CD4-positive, alpha-beta T cell (primary cell): ENCODE measurements at regions not wholly inside any gene's neighbourhood (a gene's known extent, or its start where the extent isn't known, plus 50 kb on each side); places are given as distances from the start of the nearest gene placed in this dataset.

Experiments used
- ATAC-seq: fragments of 200-7000 bp; cut with Tn5 transposase; one replicate; pipeline ENCODE4 v1.10.0; 2022; ENCODE audit warnings: mild to moderate bottlenecking; ENCODE audit not compliant: poor library complexity
- CTCF ChIA-PET: fragments of 350-600 bp; sonication (Branson Sonifier 250); formaldehyde crosslinking; loops from one replicate; lab custom pipeline; 2021; ENCODE audit warnings: antibody characterized with exemption, inconsistent platforms; lab: Charles Lee
- POLR2A ChIA-PET: fragments of 350-600 bp; sonication (Branson Sonifier 250); formaldehyde crosslinking; loops from one replicate; lab custom pipeline; 2021; ENCODE audit warnings: antibody characterized with exemption, inconsistent platforms; lab: Charles Lee
- DNase-seq, 14 experiments: peaks; one replicate each; pipeline ENCODE4 v3.0.0-alpha.2; 2013 to 2020; ENCODE audit warnings: mixed read lengths in 2 of 14
- H3K27ac ChIP-seq, 2 donors: one replicate each; pipeline versions ENCODE4 v1.5.1 to v1.7.0; 2013; ENCODE audit warnings: low read length in 2 of 2, low read depth in 1 of 2, mild to moderate bottlenecking in 1 of 2
- H3K27me3 ChIP-seq, 2 experiments: 1 replicate in 1 of 2; 2 replicates in 1 of 2; pipeline versions ENCODE4 v1.6.1 to v1.7.0; 2013; ENCODE audit warnings: low read length in 2 of 2, control low read depth in 1 of 2, mild to moderate bottlenecking in 1 of 2, moderate library complexity in 1 of 2; ENCODE audit not compliant: insufficient read depth in 2 of 2, control insufficient read depth in 1 of 2
- H3K36me3 ChIP-seq: one replicate; pipeline ENCODE4 v1.6.1; 2013; ENCODE audit warnings: low read length, control low read depth; ENCODE audit not compliant: insufficient read depth
- H3K4me1 ChIP-seq: one replicate; pipeline ENCODE4 v1.6.1; 2013; ENCODE audit warnings: low read length, control low read depth; ENCODE audit not compliant: insufficient read depth
- H3K4me3 ChIP-seq: one replicate; pipeline ENCODE4 v1.5.1; 2013; ENCODE audit warnings: mild to moderate bottlenecking, low read length, moderate library complexity
- H3K9me3 ChIP-seq, 2 experiments: 1 replicate in 1 of 2; 2 replicates in 1 of 2; pipeline versions ENCODE4 v1.6.1 to v1.7.0; 2013; ENCODE audit warnings: low read length in 2 of 2, mild to moderate bottlenecking in 2 of 2, control low read depth in 1 of 2, moderate library complexity in 1 of 2; ENCODE audit not compliant: control insufficient read depth in 1 of 2, insufficient read depth in 1 of 2
- H3K27ac Mint-ChIP-seq: one replicate; pipeline ENCODE4 v1.8.0; 2020; ENCODE audit warnings: mixed read lengths
- H3K27me3 Mint-ChIP-seq: one replicate; pipeline ENCODE4 v1.8.0; 2021; ENCODE audit warnings: mixed read lengths
- H3K36me3 Mint-ChIP-seq: one replicate; pipeline ENCODE4 v1.8.0; 2021; ENCODE audit warnings: low read depth, mixed read lengths
- H3K4me1 Mint-ChIP-seq: one replicate; pipeline ENCODE4 v1.8.0; 2021; ENCODE audit warnings: low read depth, mixed read lengths
- H3K4me3 Mint-ChIP-seq: one replicate; pipeline ENCODE4 v1.8.0; 2020; ENCODE audit warnings: mild to moderate bottlenecking, mixed read lengths
- H3K9me3 Mint-ChIP-seq: one replicate; pipeline ENCODE4 v1.8.0; 2020; ENCODE audit warnings: mixed read lengths
- intact Hi-C, 2 experiments: fragments of 100-400 bp; cut with DNase I in 1 of 2; cut with micrococcal nuclease in 1 of 2; formaldehyde crosslinking; loops; one replicate each; pipeline versions ENCODE4 v1.15.1 to v1.9.0; 2023 to 2025; cut with DNase I, micrococcal nuclease
- TF ChIP-seq, protein P1 (sequence below): fragments of 200-600 bp; IDR thresholded peaks from one replicate; pipeline ENCODE4 v1.8.0; 2022; ENCODE audit warnings: antibody characterized with exemption, mild to moderate bottlenecking

DNA sequence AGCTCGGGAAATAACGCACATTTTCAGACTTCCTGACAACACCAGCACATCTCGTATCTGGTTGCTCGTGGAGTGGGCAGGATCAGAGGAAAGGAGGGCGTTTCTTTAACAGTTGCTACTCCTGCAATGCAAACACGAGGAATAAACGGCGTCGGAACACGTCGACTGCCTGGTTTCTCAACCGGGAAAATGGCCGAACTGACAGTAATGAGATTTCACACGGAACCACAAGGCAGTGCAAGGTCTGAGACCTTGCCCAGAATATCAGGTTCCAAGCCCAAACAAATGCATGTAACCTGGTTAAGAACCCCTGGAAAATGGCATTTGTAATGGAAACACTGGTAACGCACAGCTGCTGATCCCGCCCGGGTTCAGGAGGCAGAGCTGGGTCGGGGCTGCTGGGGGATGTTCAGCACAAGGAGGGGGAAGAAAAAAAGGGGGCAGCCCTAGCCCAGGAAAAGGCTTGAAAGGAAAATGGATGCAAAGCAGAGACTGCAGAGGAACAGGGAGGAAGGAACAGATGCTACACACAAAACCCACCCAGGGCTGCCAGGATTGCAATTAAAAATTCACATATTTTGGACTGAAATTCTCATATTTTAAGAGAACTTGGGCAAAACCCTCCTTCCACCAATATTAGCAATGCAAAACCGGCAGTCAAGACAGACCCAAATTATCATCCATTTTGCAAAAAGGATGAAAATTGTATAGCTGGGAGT is 61.6 kb upstream of the KLHL29 start:
- no peaks in the 10 kb centered on the region for H3K36me3 Mint-ChIP-seq
- H3K4me3 Mint-ChIP-seq = no peak overlapping the region
- Histone ChIP-seq H3K27me3 (peaks cover 6 to 17% of the 10 kb centered on the region in 2 experiments), H3K27ac (no peak overlapping the region), H3K9me3 (peaks cover 0 to 4% of the 10 kb centered on the region in 2 experiments), H3K4me3 (no peak overlapping the region), H3K36me3 (no peaks in the 10 kb centered on the region), H3K4me1 (no peaks in the 10 kb centered on the region)
- ChIA-PET CTCF (no interaction called here), POLR2A (no interaction called here)
- DNase-seq = no peak
- peaks cover 39% of the 10 kb centered on the region for H3K27me3 Mint-ChIP-seq
- H3K9me3 Mint-ChIP-seq = no peaks in the 10 kb centered on the region
- no peak for ATAC-seq
- intact Hi-C loops = no loop called here
- H3K4me1 Mint-ChIP-seq = no peaks in the 10 kb centered on the region
- H3K27ac Mint-ChIP-seq = no peak overlapping the region
- TF ChIP-seq, protein P1, sequence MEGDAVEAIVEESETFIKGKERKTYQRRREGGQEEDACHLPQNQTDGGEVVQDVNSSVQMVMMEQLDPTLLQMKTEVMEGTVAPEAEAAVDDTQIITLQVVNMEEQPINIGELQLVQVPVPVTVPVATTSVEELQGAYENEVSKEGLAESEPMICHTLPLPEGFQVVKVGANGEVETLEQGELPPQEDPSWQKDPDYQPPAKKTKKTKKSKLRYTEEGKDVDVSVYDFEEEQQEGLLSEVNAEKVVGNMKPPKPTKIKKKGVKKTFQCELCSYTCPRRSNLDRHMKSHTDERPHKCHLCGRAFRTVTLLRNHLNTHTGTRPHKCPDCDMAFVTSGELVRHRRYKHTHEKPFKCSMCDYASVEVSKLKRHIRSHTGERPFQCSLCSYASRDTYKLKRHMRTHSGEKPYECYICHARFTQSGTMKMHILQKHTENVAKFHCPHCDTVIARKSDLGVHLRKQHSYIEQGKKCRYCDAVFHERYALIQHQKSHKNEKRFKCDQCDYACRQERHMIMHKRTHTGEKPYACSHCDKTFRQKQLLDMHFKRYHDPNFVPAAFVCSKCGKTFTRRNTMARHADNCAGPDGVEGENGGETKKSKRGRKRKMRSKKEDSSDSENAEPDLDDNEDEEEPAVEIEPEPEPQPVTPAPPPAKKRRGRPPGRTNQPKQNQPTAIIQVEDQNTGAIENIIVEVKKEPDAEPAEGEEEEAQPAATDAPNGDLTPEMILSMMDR = no peak

DNA sequence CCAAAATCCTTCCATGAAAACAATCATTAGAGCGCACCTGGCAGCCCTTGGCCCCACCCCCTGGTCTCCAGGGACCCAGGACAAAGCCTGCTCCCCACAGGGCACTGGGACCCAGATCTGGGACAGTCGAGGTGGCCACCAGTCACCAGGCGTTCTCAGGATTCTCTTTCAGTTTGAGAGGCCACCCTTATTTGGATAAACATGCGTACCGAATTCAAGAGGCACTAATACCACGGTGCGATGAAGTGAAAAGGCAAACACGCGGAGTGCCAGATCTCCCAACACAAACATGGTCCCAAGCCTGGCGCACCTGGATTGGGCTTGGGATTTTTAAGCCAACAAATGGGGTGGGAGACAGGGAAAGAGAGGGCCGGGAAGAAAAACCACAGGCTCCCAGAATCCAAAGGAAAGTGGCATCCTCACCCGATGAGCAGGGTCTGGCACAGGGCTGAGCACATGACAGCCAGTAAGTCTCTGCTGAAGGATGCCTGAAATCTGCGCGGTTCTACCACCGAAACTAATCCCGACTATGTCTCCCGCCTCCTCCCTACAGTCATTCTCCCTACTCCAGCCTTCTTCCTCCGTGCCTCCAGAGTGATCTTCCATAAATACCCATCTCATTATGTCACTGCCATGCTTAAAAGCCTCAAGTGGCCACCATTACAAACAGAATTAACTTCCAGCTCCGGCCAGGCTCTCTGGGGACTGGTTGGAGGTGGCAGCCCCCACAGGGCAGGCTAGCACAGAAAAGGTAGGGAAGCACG is 60.9 kb upstream of the KLHL29 start:
- Histone ChIP-seq H3K27ac (no peak overlapping the region), H3K4me1 (no peaks in the 10 kb centered on the region), H3K9me3 (peaks cover 0 to 4% of the 10 kb centered on the region in 2 experiments), H3K4me3 (no peak overlapping the region), H3K27me3 (peaks cover 6 to 17% of the 10 kb centered on the region in 2 experiments), H3K36me3 (no peaks in the 10 kb centered on the region)
- TF ChIP-seq, protein P1 = no peak
- DNase-seq = no peak
- ChIA-PET CTCF (no interaction called here), POLR2A (no interaction called here)
- ATAC-seq = no peak
- no peak overlapping the region for H3K4me3 Mint-ChIP-seq
- intact Hi-C loops = no loop called here
- H3K36me3 Mint-ChIP-seq = no peaks in the 10 kb centered on the region
- H3K4me1 Mint-ChIP-seq = no peaks in the 10 kb centered on the region
- H3K27me3 Mint-ChIP-seq = peaks cover 39% of the 10 kb centered on the region
- no peaks in the 10 kb centered on the region for H3K9me3 Mint-ChIP-seq
- no peak overlapping the region for H3K27ac Mint-ChIP-seq

DNA sequence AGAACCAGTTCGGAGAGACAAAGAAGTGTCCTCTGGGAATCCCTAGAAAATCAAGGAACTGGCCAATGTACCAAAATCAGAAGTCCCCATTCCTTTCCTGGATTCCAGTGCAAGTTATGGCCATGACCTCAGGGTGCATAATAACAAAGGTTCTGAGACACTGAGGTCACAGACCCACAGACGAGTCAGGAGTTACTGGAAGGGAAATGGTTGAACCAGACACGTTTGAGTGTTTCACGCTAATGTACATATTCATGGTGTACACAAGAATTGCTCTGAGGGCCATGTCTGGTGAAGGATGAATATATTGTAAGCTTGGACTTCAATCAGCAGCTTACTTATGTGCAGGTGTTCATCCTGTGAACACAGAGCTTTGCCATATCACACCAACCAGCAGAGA is 58.6 kb upstream of the KLHL29 start:
- Histone ChIP-seq H3K27ac (no peak overlapping the region), H3K36me3 (no peaks in the 10 kb centered on the region), H3K9me3 (peaks cover 0 to 4% of the 10 kb centered on the region in 2 experiments), H3K4me1 (no peaks in the 10 kb centered on the region), H3K4me3 (no peak overlapping the region), H3K27me3 (peaks cover 4 to 6% of the 10 kb centered on the region in 2 experiments)
- DNase-seq (no peak), ATAC-seq (no peak)
- peaks cover 28% of the 10 kb centered on the region for H3K27me3 Mint-ChIP-seq
- CTCF ChIA-PET = no interaction called here
- TF ChIP-seq, protein P1 = no peak
- POLR2A ChIA-PET = no interaction called here
- no peaks in the 10 kb centered on the region for H3K36me3 Mint-ChIP-seq
- intact Hi-C loops = no loop called here
- H3K4me3 Mint-ChIP-seq = no peak overlapping the region
- H3K4me1 Mint-ChIP-seq = no peaks in the 10 kb centered on the region
- no peaks in the 10 kb centered on the region for H3K9me3 Mint-ChIP-seq
- no peak overlapping the region for H3K27ac Mint-ChIP-seq
